C4-2B (cell line): ENCODE measurements at regions not wholly inside any gene's neighbourhood (a gene's known extent, or its start where the extent isn't known, plus 50 kb on each side); places are given as distances from the start of the nearest gene placed in this dataset.

Experiments
- H3K27ac ChIP-seq: fragments of 450-650 bp; 2 replicates; pipeline ENCODE4 v1.5.1; 2017
- CTCF ChIP-seq: fragments of 450-650 bp; conservative IDR thresholded peaks from 2 replicates; pipeline ENCODE4 v1.5.1; 2017; ENCODE audit warnings: mild to moderate bottlenecking
- ZFX ChIP-seq: fragments of 450-650 bp; IDR thresholded peaks from 2 replicates; pipeline ENCODE4 v1.6.1; 2017

GRCh38 chr6:76742919-76743318 lies 670.5 kb upstream of the IMPG1 start:
- H3K27ac ChIP-seq = no peak overlapping the region
- TF ChIP-seq CTCF (no peak), ZFX (no peak)

- TF ChIP-seq ZFX = no peak
- no peak for TF ChIP-seq CTCF
- no peak overlapping the region for H3K27ac ChIP-seq
Measured at GRCh38 chr6:76719449-76719848, 647.0 kb upstream of the IMPG1 start.

GRCh38 chr6:76708641-76709331 lies 636.3 kb upstream of the IMPG1 start:
- no peak overlapping the region for H3K27ac ChIP-seq
- TF ChIP-seq CTCF (no peak), ZFX (no peak)

- TF ChIP-seq CTCF (no peak), ZFX (no peak)
- no peak overlapping the region for H3K27ac ChIP-seq
Measured at GRCh38 chr6:76707630-76708029, 635.2 kb upstream of the IMPG1 start.

GRCh38 chr6:76706631-76707030 lies 634.2 kb upstream of the IMPG1 start:
- H3K27ac ChIP-seq = no peak overlapping the region
- TF ChIP-seq CTCF (no peak), ZFX (no peak)

- no peak overlapping the region for H3K27ac ChIP-seq
- TF ChIP-seq CTCF (no peak), ZFX (no peak)
Measured at GRCh38 chr6:76706086-76706485, 633.6 kb upstream of the IMPG1 start.

GRCh38 chr6:76703786-76704185 lies 631.3 kb upstream of the IMPG1 start:
- H3K27ac ChIP-seq = no peak overlapping the region
- TF ChIP-seq ZFX = no peak
- no peak for TF ChIP-seq CTCF
